Left ventricle myocardium superior (tissue), 1 donor: ENCODE measurements at regions not wholly inside any gene's neighbourhood (a gene's known extent, or its start where the extent isn't known, plus 50 kb on each side); places are given as distances from the start of the nearest gene placed in this dataset.
"Not testable (repeated sequence)": the region's sequence is repeated elsewhere in the genome, so short reads cannot be mapped to it uniquely, and the experiment has no call there.

ENCODE experiments used
- ATAC-seq: fragments of 200-7000 bp; cut with Tn5 transposase; one replicate; pipeline ENCODE4 v1.9.1; 2020; ENCODE audit warnings: mild to moderate bottlenecking, moderate library complexity
- DNase-seq: peaks from one replicate; pipeline ENCODE4 v3.0.0-alpha.2; 2020
- intact Hi-C: fragments of 100-400 bp; cut with micrococcal nuclease; formaldehyde crosslinking; loops from one replicate; pipeline ENCODE4 v1.11.0; 2022
- donor health status: DM: no; HTN: yes; CAD: no; lungs with severe emphysema.

- intact Hi-C loops, ATAC-seq, DNase-seq: not testable (repeated sequence)
Measured at GRCh38 chr9:24774199-24774598, 228.5 kb upstream of the IZUMO3 start.

GRCh38 chr9:24766081-24766480, 220.4 kb upstream of the IZUMO3 start:
- intact Hi-C loops: no loop called here
- DNase-seq (no peak), ATAC-seq (no peak)

- intact Hi-C loops: no loop called here
- ATAC-seq: no peak
Measured at GRCh38 chr9:24765025-24765756, 219.5 kb upstream of the IZUMO3 start.

GRCh38 chr9:24738421-24738961, 192.8 kb upstream of the IZUMO3 start:
- DNase-seq (no peak), ATAC-seq (no peak)
- intact Hi-C loops: no loop called here

More at GRCh38 chr9:24765025-24765756, 219.5 kb upstream of the IZUMO3 start:
- DNase-seq: no peak

- intact Hi-C loops: no loop called here
- no peak for ATAC-seq
- no peak for DNase-seq
Measured at GRCh38 chr9:24731754-24732153, 186.1 kb upstream of the IZUMO3 start.

GRCh38 chr9:24721621-24722020, 175.9 kb upstream of the IZUMO3 start:
- DNase-seq: no peak
- intact Hi-C loops: no loop called here

GRCh38 chr9:24712206-24712605, 166.5 kb upstream of the IZUMO3 start:
- intact Hi-C loops: no loop called here
- DNase-seq (no peak), ATAC-seq (no peak)

More at GRCh38 chr9:24721621-24722020, 175.9 kb upstream of the IZUMO3 start:
- ATAC-seq: no peak

- DNase-seq (no peak), ATAC-seq (no peak)
- intact Hi-C loops: no loop called here
Measured at GRCh38 chr9:24708814-24709213, 163.1 kb upstream of the IZUMO3 start.

- no peak for DNase-seq
- no peak for ATAC-seq
- intact Hi-C loops: no loop called here
Measured at GRCh38 chr9:24698881-24699518, 153.3 kb upstream of the IZUMO3 start.

GRCh38 chr9:24672336-24672735, 126.6 kb upstream of the IZUMO3 start:
- intact Hi-C loops: no loop called here
- no peak for ATAC-seq
- no peak for DNase-seq

- intact Hi-C loops: no loop called here
- ATAC-seq: no peak
- no peak for DNase-seq
Measured at GRCh38 chr9:24657387-24657786, 111.7 kb upstream of the IZUMO3 start.

- intact Hi-C loops: no loop called here
- ATAC-seq: no peak
- no peak for DNase-seq
Measured at GRCh38 chr9:24652181-24652580, 106.5 kb upstream of the IZUMO3 start.

GRCh38 chr9:24628809-24629208, 83.1 kb upstream of the IZUMO3 start:
- DNase-seq, intact Hi-C loops, ATAC-seq: not testable (repeated sequence)

GRCh38 chr9:24625097-24625496, 79.4 kb upstream of the IZUMO3 start:
- intact Hi-C loops: no loop called here
- DNase-seq: no peak
- ATAC-seq: no peak

- intact Hi-C loops: no loop called here
- no peak for ATAC-seq
- no peak for DNase-seq
Measured at GRCh38 chr9:24624481-24624880, 78.8 kb upstream of the IZUMO3 start.

- no peak for ATAC-seq
- no peak for DNase-seq
- intact Hi-C loops: no loop called here
Measured at GRCh38 chr9:24620741-24621140, 75.0 kb upstream of the IZUMO3 start.

- intact Hi-C loops: no loop called here
- DNase-seq: no peak
Measured at GRCh38 chr9:24616863-24617262, 71.2 kb upstream of the IZUMO3 start.

GRCh38 chr9:24614070-24614469, 68.4 kb upstream of the IZUMO3 start:
- intact Hi-C loops: no loop called here
- ATAC-seq: no peak
- no peak for DNase-seq

More at GRCh38 chr9:24616863-24617262, 71.2 kb upstream of the IZUMO3 start:
- ATAC-seq: no peak

GRCh38 chr9:24608599-24608998, 62.9 kb upstream of the IZUMO3 start:
- no peak for ATAC-seq
- intact Hi-C loops: no loop called here

GRCh38 chr9:24602693-24603352, 57.1 kb upstream of the IZUMO3 start:
- intact Hi-C loops: no loop called here
- DNase-seq (no peak), ATAC-seq (no peak)

More at GRCh38 chr9:24608599-24608998, 62.9 kb upstream of the IZUMO3 start:
- no peak for DNase-seq
